ENCODE measurements at regions not wholly inside any gene's neighbourhood (a gene's known extent, or its start where the extent isn't known, plus 50 kb on each side); places are given as distances from the start of the nearest gene placed in this dataset.

GRCh38 chr1:106620521-106620954 is 435.9 kb upstream of the PRMT6 start:
- FAIRE-seq (no peak), DNase-seq (ENCODE audit: low read depth, low spot score) (no peak)
- Histone ChIP-seq H3K9ac (replicated peaks; ENCODE audit: extremely low read depth, insufficient read depth, low read length) (no peak overlapping the region), H3K9me1 (replicated peaks; ENCODE audit: control insufficient read depth, extremely low read depth, insufficient read depth, low read length) (no peaks in the 10 kb centered on the region), H3K4me2 (ENCODE audit: insufficient read depth, low read length) (no peak overlapping the region), H3K9me3 (replicated peaks; ENCODE audit: control insufficient read depth, insufficient read depth, low read length) (no peaks in the 10 kb centered on the region), H3K4me1 (ENCODE audit: control insufficient read depth, extremely low read depth, insufficient read depth, low read length) (no peaks in the 10 kb centered on the region), H2AFZ (ENCODE audit: low read depth, low read length) (no peak overlapping the region), H3K79me2 (ENCODE audit: control insufficient read depth, insufficient read depth, low read length) (no peaks in the 10 kb centered on the region), H3K4me3 (replicated peaks in 1 of 3; ENCODE audit: insufficient read depth in 1 of 3, low read depth in 1 of 3, low read length in 3 of 3) (no peak overlapping the region), H3K27me3 (ENCODE audit: control insufficient read depth in 2 of 2, insufficient read depth in 2 of 2, low read length in 2 of 2) (no peaks in the 10 kb centered on the region), H3K36me3 (ENCODE audit: control insufficient read depth in 2 of 2, extremely low read depth in 1 of 2, insufficient read depth in 2 of 2, low read length in 2 of 2) (no peaks in the 10 kb centered on the region), H4K20me1 (replicated peaks; ENCODE audit: control insufficient read depth, extremely low read depth, insufficient read depth, low read length) (no peaks in the 10 kb centered on the region), H3K27ac (ENCODE audit: insufficient read depth, low read depth, low read length) (no peak overlapping the region)
- ChIA-PET CTCF (interaction anchor here (0.5 kb wide), 1 partner anchor 576 kb away, joined by 3 read pairs; no protein-coding TSS in a partner anchor), POLR2A (no interaction called here)
- intact Hi-C loops (cut with micrococcal nuclease) (no loop called here), dilution Hi-C loops (cut with MboI; ENCODE audit: extremely low pct_ligation_motif_present, low sequenced_read_pairs) (no loop called here)
- no TSS peak for BruUV-seq (replicated peaks)
- no peak for TF ChIP-seq EZH2 (IDR thresholded peaks at IDR 0.05; ENCODE audit: borderline replicate concordance, low read depth, low read length, severe bottlenecking)
- TF ChIP-seq POLR2AphosphoS5 (IDR thresholded peaks at IDR 0.05; ENCODE audit: insufficient read depth, low read depth, low read length): no peak
- TF ChIP-seq MAX (IDR thresholded peaks at IDR 0.05; ENCODE audit: insufficient read depth, insufficient read length): no peak
- TF ChIP-seq POLR2A (IDR thresholded peaks at IDR 0.05; ENCODE audit: low read depth, low read length): no peak
- no peak for TF ChIP-seq CTCF (IDR thresholded peaks at IDR 0.05; ENCODE audit: extremely low read depth in 1 of 2, insufficient read depth in 1 of 2, low read depth in 1 of 2, low read length in 2 of 2)
- no peak for TF ChIP-seq JUN (IDR thresholded peaks at IDR 0.05; ENCODE audit: borderline replicate concordance, insufficient read depth, insufficient read length, low read depth)
- no peak for TF ChIP-seq MYC (IDR thresholded peaks at IDR 0.05; ENCODE audit: low read depth, low read length)
- TF ChIP-seq GATA2 (IDR thresholded peaks at IDR 0.05; ENCODE audit: insufficient read depth, insufficient read length, low read depth, low read length): no peak
- no peak for TF ChIP-seq FOS (IDR thresholded peaks at IDR 0.05; ENCODE audit: borderline replicate concordance, insufficient read depth, low read length)

All from endothelial cell of umbilical vein (primary cell).